Tibial nerve (tissue), 4 donors: ENCODE measurements at regions not wholly inside any gene's neighbourhood (a gene's known extent, or its start where the extent isn't known, plus 50 kb on each side); places are given as distances from the start of the nearest gene placed in this dataset.

Experiments
- EP300 ChIP-seq, 2 donors: sonication (generic); formaldehyde crosslinking; IDR thresholded peaks; one replicate each; pipeline ENCODE4 v1.6.1; 2017; ENCODE audit warnings: antibody characterized with exemption in 2 of 2, mild to moderate bottlenecking in 1 of 2
- POLR2A ChIP-seq, 2 donors: fragments of 450-650 bp; IDR thresholded peaks; one replicate each; pipeline ENCODE4 v1.6.1; 2017; ENCODE audit warnings: antibody characterized with exemption in 2 of 2, mild to moderate bottlenecking in 2 of 2, moderate library complexity in 2 of 2
- TF ChIP-seq, protein P1 (sequence below), 5 experiments: fragments of 200-600 bp in 3 of 5; fragments of 450-650 bp in 2 of 5; sonication (generic) in 3 of 5; IDR thresholded peaks; one replicate each; pipeline ENCODE4 v1.5.1; 2016 to 2019; ENCODE audit warnings: antibody characterized with exemption in 5 of 5, mild to moderate bottlenecking in 3 of 5, moderate library complexity in 2 of 5

DNA sequence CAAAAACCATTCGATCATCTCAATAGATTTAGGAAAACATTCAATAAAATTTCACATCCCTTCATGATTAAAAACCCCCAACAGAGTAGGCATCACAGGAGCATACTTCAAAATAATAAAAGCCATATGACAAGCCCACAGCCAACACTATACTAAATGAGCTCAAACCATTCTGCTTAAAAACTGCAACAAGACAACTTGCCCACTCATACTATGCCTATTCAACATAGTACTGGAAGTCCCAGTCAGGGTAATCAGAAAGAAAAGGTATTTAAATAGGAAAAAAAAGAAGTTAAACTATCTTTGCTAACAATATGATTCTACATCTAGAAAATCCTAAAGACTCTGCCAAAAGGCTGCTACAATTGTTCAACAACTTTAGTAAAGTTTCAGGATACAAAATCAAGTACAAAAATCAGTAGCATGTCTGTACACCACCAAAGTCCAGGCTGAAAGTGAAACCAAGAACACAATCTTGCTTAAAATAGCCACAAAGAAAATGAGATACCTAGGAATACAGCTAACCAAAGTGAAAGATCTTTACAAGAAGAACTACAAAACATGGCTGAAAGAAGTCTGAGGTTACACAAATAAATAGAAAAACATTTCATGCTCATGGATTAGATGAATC is 882.6 kb downstream of the GRM8 start:
- TF ChIP-seq, protein P1, sequence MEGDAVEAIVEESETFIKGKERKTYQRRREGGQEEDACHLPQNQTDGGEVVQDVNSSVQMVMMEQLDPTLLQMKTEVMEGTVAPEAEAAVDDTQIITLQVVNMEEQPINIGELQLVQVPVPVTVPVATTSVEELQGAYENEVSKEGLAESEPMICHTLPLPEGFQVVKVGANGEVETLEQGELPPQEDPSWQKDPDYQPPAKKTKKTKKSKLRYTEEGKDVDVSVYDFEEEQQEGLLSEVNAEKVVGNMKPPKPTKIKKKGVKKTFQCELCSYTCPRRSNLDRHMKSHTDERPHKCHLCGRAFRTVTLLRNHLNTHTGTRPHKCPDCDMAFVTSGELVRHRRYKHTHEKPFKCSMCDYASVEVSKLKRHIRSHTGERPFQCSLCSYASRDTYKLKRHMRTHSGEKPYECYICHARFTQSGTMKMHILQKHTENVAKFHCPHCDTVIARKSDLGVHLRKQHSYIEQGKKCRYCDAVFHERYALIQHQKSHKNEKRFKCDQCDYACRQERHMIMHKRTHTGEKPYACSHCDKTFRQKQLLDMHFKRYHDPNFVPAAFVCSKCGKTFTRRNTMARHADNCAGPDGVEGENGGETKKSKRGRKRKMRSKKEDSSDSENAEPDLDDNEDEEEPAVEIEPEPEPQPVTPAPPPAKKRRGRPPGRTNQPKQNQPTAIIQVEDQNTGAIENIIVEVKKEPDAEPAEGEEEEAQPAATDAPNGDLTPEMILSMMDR (IDR thresholded peaks at IDR 0.05), result no peak
- TF ChIP-seq POLR2A (IDR thresholded peaks at IDR 0.05), result no peak
- TF ChIP-seq EP300 (IDR thresholded peaks at IDR 0.05), result no peak
